ENCODE measurements at regions not wholly inside any gene's neighbourhood (a gene's known extent, or its start where the extent isn't known, plus 50 kb on each side); places are given as distances from the start of the nearest gene placed in this dataset.

- TF ChIP-seq CTCF (conservative IDR thresholded peaks at IDR 0.05 in 1 of 2, IDR thresholded peaks at IDR 0.05 in 1 of 2; ENCODE audit: extremely low read depth in 1 of 2, insufficient read depth in 1 of 2, low read depth in 1 of 2, low read length in 2 of 2) = no peak
- TF ChIP-seq EZH2 (IDR thresholded peaks at IDR 0.05; ENCODE audit: borderline replicate concordance, low read length) = no peak
These were observed 84.1 kb upstream of the PAPOLG start for GRCh38 chr2:60671966-60672365.

Data from mammary epithelial cell (primary cell).